ENCODE measurements at regions not wholly inside any gene's neighbourhood (a gene's known extent, or its start where the extent isn't known, plus 50 kb on each side); places are given as distances from the start of the nearest gene placed in this dataset.

GRCh38 chr10:65375528-65375927 is 1550.3 kb upstream of the LRRTM3 start:
- WGBS, 2 donors, result 91 to 92% methylated on average over 3 of the region's 3 CpGs
- TF ChIP-seq CTCF (IDR thresholded peaks at IDR 0.05) (no peak), EP300 (IDR thresholded peaks at IDR 0.05) (no peak), POLR2A (IDR thresholded peaks at IDR 0.05) (no peak), POLR2AphosphoS5 (IDR thresholded peaks at IDR 0.05) (no peak)
- no peaks in the 10 kb centered on the region for H3K36me3 ChIP-seq
- no peaks in the 10 kb centered on the region for H3K9me3 ChIP-seq
- H3K4me1 ChIP-seq, result no peaks in the 10 kb centered on the region
- no peak overlapping the region for H3K4me3 ChIP-seq
- no peak overlapping the region for H3K27ac ChIP-seq
- H3K27me3 ChIP-seq, result no peaks in the 10 kb centered on the region
- no peak for DNase-seq
- intact Hi-C loops (cut with DNase I), result no loop called here

GRCh38 chr10:65377687-65378086 is 1548.1 kb upstream of the LRRTM3 start:
- no peaks in the 10 kb centered on the region for H3K9me3 ChIP-seq
- no peak for DNase-seq
- WGBS, 2 donors, result 40 to 61% methylated on average over 1 of the region's 1 CpG
- H3K27ac ChIP-seq, result no peak overlapping the region
- no peaks in the 10 kb centered on the region for H3K27me3 ChIP-seq
- intact Hi-C loops (cut with DNase I), result no loop called here
- H3K36me3 ChIP-seq, result no peaks in the 10 kb centered on the region
- no peaks in the 10 kb centered on the region for H3K4me1 ChIP-seq
- TF ChIP-seq POLR2AphosphoS5 (IDR thresholded peaks at IDR 0.05), result no peak
- no peak for TF ChIP-seq POLR2A (IDR thresholded peaks at IDR 0.05)
- TF ChIP-seq CTCF (IDR thresholded peaks at IDR 0.05), result no peak
- TF ChIP-seq EP300 (IDR thresholded peaks at IDR 0.05), result no peak
- no peak overlapping the region for H3K4me3 ChIP-seq

DNA sequence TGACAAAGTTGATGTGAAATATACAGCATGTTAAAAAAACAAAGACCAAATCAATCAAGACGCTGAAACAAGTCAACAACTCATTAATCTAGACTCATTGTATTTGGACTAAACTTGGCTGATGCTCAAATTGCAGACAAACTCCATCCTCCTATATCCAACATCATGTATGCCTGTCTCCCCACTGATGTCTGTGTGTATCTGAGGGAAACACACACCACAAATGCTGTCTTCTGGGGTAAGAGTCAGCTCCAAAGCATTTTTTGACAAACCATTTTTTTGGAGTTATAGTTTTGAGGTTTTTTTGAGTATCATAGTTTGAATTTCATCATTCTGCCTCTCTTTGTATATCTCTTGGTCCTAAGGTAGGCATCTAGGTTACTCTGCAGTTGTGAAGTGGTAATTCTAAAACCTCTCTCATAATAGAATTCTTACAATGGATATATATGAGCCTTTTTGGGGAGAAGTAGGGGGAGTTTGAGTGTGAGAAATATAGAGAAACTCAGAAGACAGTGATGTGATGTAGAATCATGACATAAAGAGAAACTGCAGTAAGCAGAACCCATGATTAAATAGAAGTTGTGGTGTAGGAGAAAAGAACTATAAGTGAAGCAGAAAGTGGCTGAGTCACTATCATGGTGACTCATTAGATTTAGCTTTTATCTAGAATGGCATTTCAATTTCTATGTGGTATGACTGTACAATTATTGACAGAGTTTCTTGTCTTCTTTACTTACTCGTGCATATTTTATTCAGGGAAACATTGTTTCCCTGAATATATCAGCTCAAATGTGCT is 1531.1 kb upstream of the LRRTM3 start:
- Histone ChIP-seq H3K27me3 (no peaks in the 10 kb centered on the region), H3K4me3 (no peak overlapping the region), H3K27ac (no peak overlapping the region), H3K4me1 (peaks cover 0 to 7% (median 0%) of the 10 kb centered on the region in 4 donors), H3K9me3 (no peaks in the 10 kb centered on the region), H3K36me3 (no peaks in the 10 kb centered on the region)
- DNase-seq, result no peak
- intact Hi-C loops (cut with DNase I), result no loop called here
- WGBS, 2 donors, result 25 to 39% methylated on average over 2 of the region's 2 CpGs
- TF ChIP-seq EP300 (IDR thresholded peaks at IDR 0.05), result no peak
- no peak for TF ChIP-seq POLR2A (IDR thresholded peaks at IDR 0.05)
- TF ChIP-seq CTCF (IDR thresholded peaks at IDR 0.05), result no peak
- no peak for TF ChIP-seq POLR2AphosphoS5 (IDR thresholded peaks at IDR 0.05)

GRCh38 chr10:65395631-65396030 is 1530.2 kb upstream of the LRRTM3 start:
- intact Hi-C loops (cut with DNase I), result no loop called here
- TF ChIP-seq POLR2AphosphoS5 (IDR thresholded peaks at IDR 0.05) (no peak), EP300 (IDR thresholded peaks at IDR 0.05) (no peak), POLR2A (IDR thresholded peaks at IDR 0.05) (no peak), CTCF (IDR thresholded peaks at IDR 0.05) (no peak)
- H3K4me3 ChIP-seq, result no peak overlapping the region
- WGBS, 2 donors, result 89 to 93% methylated on average over 2 of the region's 2 CpGs
- H3K27ac ChIP-seq, result no peak overlapping the region
- H3K9me3 ChIP-seq, result no peaks in the 10 kb centered on the region
- peaks cover 0 to 7% (median 0%) of the 10 kb centered on the region in 4 donors for H3K4me1 ChIP-seq
- H3K27me3 ChIP-seq, result no peaks in the 10 kb centered on the region
- no peaks in the 10 kb centered on the region for H3K36me3 ChIP-seq
- no peak for DNase-seq

DNA sequence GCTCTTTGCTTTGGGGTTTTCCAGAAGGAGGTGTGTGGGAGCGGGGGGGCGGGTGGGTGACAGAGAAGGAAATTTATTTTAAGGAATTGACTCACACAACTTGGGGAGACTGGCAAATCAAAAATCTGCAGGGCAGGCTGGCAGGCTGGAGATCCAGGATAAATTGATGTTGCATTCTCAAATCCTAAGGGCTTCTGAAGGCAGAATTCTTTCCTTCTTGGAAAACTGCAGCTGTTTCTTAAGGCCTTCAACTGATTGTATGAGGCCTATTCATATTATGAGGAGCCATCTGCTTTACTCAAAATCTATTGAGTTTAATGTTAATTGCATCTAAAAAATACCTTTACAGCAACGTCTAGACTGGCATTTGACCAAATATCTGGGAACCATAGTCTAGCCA is 1528.8 kb upstream of the LRRTM3 start:
- Histone ChIP-seq H3K27ac (no peak overlapping the region), H3K36me3 (no peaks in the 10 kb centered on the region), H3K27me3 (no peaks in the 10 kb centered on the region), H3K4me3 (no peak overlapping the region), H3K9me3 (no peaks in the 10 kb centered on the region), H3K4me1 (peaks cover 0 to 7% (median 0%) of the 10 kb centered on the region in 4 donors)
- intact Hi-C loops (cut with DNase I), result no loop called here
- WGBS, 2 donors, result 73 to 78% methylated on average over 3 of the region's 3 CpGs
- DNase-seq, result no peak
- TF ChIP-seq POLR2A (IDR thresholded peaks at IDR 0.05), result no peak
- no peak for TF ChIP-seq EP300 (IDR thresholded peaks at IDR 0.05)
- TF ChIP-seq CTCF (IDR thresholded peaks at IDR 0.05), result no peak
- TF ChIP-seq POLR2AphosphoS5 (IDR thresholded peaks at IDR 0.05), result no peak
